NT2/D1 (cell line): ENCODE measurements at regions not wholly inside any gene's neighbourhood (a gene's known extent, or its start where the extent isn't known, plus 50 kb on each side); places are given as distances from the start of the nearest gene placed in this dataset.

Source experiments
- YY1 ChIP-seq: IDR thresholded peaks from 2 replicates; pipeline ENCODE4 v1.6.1; 2011; ENCODE audit not compliant: insufficient read length, insufficient read depth
- ZNF274 ChIP-seq: IDR thresholded peaks from 2 replicates; pipeline ENCODE4 v1.6.1; 2011; ENCODE audit warnings: mild to moderate bottlenecking, low read depth, low read length

DNA sequence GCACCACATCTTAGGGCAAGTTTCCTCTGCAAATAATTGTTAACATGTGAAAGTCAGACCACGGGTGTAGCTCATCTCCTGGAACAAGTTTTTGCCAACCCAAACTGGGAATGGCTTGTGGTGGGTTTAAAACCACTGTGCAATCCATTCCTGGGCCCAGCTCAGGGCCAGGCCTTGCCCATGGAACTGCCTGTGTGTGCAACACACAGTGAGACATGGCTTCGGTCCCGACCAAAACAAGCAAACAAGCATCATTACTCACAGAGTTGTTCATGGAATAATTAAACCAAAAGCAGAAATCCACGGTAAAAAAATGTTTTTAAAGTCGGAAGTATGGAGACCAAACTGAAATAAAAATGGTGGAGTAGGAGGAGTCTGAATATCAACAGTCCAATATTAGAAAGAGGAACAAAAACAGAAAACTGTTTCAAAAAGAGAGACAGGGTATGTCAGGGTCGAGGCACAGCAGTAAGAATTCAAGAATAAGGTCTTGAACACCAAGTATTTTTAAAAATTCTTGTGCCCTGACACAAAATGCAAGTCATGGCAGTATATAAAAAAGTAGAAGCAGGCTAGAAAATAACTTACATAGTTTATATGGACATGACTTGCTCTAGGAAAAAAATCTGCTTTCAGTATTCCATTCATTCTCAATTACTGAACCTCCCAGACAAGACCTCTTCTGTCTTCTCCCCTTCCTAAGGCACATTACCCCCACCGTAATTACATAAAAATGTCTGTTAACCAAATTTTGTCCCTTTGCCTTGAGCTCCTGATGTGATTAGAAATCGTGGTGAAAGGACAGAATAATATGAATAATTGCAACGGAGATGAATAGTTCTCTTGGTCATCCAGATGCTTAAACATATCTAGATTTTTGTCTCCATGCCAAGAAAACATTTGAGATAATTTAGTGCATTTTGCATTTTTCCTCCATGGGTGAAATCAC is 88.4 kb downstream of the FAS start:
- TF ChIP-seq ZNF274 (no peak), YY1 (no peak)
